ENCODE measurements at regions not wholly inside any gene's neighbourhood (a gene's known extent, or its start where the extent isn't known, plus 50 kb on each side); places are given as distances from the start of the nearest gene placed in this dataset.

DNA sequence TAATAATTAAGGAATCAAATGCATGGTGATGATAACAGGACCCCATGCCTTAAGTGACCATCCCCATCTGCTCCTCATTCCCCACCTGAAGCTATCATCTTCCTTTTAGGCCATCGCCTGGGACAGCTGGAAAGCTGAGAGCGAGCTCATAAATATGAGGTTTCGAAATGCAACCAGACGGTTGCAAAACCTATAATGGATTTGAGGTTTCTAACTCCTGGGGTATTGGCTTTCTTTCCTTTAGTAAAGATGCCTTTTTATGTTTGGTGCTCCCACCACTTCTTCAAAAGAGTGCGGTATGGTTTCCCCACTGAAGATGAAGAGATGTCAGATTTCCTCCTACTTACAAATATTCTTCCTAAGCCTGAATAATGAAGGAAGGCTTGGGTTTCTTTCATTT is 1589.5 kb upstream of the PIK3C3 start:
- dilution Hi-C loops (cut with MboI; ENCODE audit: extremely low pct_ligation_motif_present, low sequenced_read_pairs) = no loop called here
- Histone ChIP-seq H3K9me3 (replicated peaks; ENCODE audit: control insufficient read depth, insufficient read depth, low read length) (no peaks in the 10 kb centered on the region), H3K36me3 (ENCODE audit: control insufficient read depth in 2 of 2, extremely low read depth in 1 of 2, insufficient read depth in 2 of 2, low read length in 2 of 2) (no peaks in the 10 kb centered on the region), H3K4me2 (ENCODE audit: insufficient read depth, low read length) (no peak overlapping the region), H3K79me2 (ENCODE audit: control insufficient read depth, insufficient read depth, low read length) (no peaks in the 10 kb centered on the region), H3K27me3 (ENCODE audit: control insufficient read depth in 2 of 2, insufficient read depth in 2 of 2, low read length in 2 of 2) (no peaks in the 10 kb centered on the region), H3K9me1 (replicated peaks; ENCODE audit: control insufficient read depth, extremely low read depth, insufficient read depth, low read length) (no peaks in the 10 kb centered on the region), H4K20me1 (replicated peaks; ENCODE audit: control insufficient read depth, extremely low read depth, insufficient read depth, low read length) (no peaks in the 10 kb centered on the region), H3K9ac (replicated peaks; ENCODE audit: extremely low read depth, insufficient read depth, low read length) (no peak overlapping the region), H3K27ac (ENCODE audit: insufficient read depth, low read depth, low read length) (peak overlapping the region; percentile 52), H2AFZ (ENCODE audit: low read depth, low read length) (no peak overlapping the region), H3K4me1 (ENCODE audit: control insufficient read depth, extremely low read depth, insufficient read depth, low read length) (peaks cover 36% of the 10 kb centered on the region), H3K4me3 (replicated peaks in 1 of 3; ENCODE audit: insufficient read depth in 1 of 3, low read depth in 1 of 3, low read length in 3 of 3) (no peak overlapping the region)
- no peak for FAIRE-seq
- TF ChIP-seq, protein P1, sequence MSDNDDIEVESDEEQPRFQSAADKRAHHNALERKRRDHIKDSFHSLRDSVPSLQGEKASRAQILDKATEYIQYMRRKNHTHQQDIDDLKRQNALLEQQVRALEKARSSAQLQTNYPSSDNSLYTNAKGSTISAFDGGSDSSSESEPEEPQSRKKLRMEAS (IDR thresholded peaks at IDR 0.05; ENCODE audit: insufficient read depth, insufficient read length) = no peak
- TF ChIP-seq EZH2 (IDR thresholded peaks at IDR 0.05; ENCODE audit: borderline replicate concordance, low read depth, low read length, severe bottlenecking) (no peak), MYC (IDR thresholded peaks at IDR 0.05; ENCODE audit: low read depth, low read length) (no peak), GATA2 (IDR thresholded peaks at IDR 0.05; ENCODE audit: insufficient read depth, insufficient read length, low read depth, low read length) (no peak), JUN (IDR thresholded peaks at IDR 0.05; ENCODE audit: borderline replicate concordance, insufficient read depth, insufficient read length, low read depth) (no peak), POLR2A (IDR thresholded peaks at IDR 0.05; ENCODE audit: low read depth, low read length) (no peak), FOS (IDR thresholded peaks at IDR 0.05; ENCODE audit: borderline replicate concordance, insufficient read depth, low read length) (no peak), POLR2AphosphoS5 (IDR thresholded peaks at IDR 0.05; ENCODE audit: insufficient read depth, low read depth, low read length) (no peak)
- TF ChIP-seq, protein P2, sequence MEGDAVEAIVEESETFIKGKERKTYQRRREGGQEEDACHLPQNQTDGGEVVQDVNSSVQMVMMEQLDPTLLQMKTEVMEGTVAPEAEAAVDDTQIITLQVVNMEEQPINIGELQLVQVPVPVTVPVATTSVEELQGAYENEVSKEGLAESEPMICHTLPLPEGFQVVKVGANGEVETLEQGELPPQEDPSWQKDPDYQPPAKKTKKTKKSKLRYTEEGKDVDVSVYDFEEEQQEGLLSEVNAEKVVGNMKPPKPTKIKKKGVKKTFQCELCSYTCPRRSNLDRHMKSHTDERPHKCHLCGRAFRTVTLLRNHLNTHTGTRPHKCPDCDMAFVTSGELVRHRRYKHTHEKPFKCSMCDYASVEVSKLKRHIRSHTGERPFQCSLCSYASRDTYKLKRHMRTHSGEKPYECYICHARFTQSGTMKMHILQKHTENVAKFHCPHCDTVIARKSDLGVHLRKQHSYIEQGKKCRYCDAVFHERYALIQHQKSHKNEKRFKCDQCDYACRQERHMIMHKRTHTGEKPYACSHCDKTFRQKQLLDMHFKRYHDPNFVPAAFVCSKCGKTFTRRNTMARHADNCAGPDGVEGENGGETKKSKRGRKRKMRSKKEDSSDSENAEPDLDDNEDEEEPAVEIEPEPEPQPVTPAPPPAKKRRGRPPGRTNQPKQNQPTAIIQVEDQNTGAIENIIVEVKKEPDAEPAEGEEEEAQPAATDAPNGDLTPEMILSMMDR (IDR thresholded peaks at IDR 0.05; ENCODE audit: extremely low read depth in 1 of 2, insufficient read depth in 1 of 2, low read depth in 1 of 2, low read length in 2 of 2) = no peak
- ChIA-PET CTCF (interaction anchor here (1.2 kb wide), 1 partner anchor 18 kb away, joined by 3 read pairs; no protein-coding TSS in a partner anchor), POLR2A (no interaction called here)
- no TSS peak for BruUV-seq (replicated peaks)
- DNase-seq (ENCODE audit: low read depth, low spot score) = no peak
- intact Hi-C loops (cut with micrococcal nuclease) = loop anchor here (5.0 kb wide), 2 partner anchors 47 to 1367 kb away; no protein-coding TSS in a partner anchor

Data from endothelial cell of umbilical vein (primary cell).